HG03460 (cell line): ENCODE measurements at regions not wholly inside any gene's neighbourhood (a gene's known extent, or its start where the extent isn't known, plus 50 kb on each side); places are given as distances from the start of the nearest gene placed in this dataset.
A peak's percentile ranks its signal among the peaks of the same experiment; 100 is the strongest.

Source experiments
- ATAC-seq: cut with Tn5 transposase; IDR thresholded peaks from one replicate; pipeline ENCODE4 v1.9.1; 2021; ENCODE audit not compliant: unreplicated experiment

- ATAC-seq: no peak
These were observed 224.2 kb downstream of the BCL11A start for GRCh38 chr2:60329225-60329624.

- no peak for ATAC-seq
These were observed 228.9 kb downstream of the BCL11A start for GRCh38 chr2:60324536-60324935.

DNA sequence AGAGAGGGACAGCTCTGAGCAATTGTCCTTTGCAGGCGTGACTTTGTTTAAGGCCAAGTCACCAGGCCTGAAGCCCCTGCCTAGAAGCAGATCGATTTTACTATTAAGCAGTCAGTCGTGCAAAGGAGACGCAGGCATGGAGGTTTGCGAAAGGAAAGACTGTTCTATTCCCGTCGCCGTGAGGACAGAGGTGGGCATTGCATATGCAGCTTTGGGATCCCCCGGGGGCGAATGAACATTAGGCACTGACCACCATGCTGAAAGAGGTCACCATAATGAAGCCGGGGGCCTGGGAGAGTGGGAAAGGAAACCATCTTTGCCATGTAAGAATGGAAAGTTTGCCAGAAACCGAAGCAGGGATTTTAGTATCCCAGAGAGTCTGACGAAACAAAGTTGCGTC, 231.6 kb downstream of the BCL11A start:
- ATAC-seq: no peak

DNA sequence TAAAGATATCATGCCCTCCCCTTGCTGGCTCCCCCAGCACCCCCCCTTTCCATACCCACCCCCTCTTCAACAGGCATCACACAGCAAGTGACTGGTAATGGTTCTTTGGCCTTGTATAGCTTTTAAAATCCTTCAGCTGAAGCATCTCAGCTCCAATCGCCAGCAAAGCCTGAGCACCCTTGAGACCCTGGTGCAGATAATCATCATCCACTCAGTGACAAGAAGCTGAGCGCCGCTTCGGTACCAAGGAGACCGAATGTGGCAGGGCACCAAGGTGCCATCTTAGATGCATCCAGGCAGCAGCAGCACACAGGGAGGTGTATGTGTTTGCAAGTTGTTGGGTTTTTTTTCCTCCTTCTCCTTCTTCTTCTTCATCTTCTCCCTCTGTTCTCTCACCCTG, 232.7 kb downstream of the BCL11A start:
- no peak for ATAC-seq

DNA sequence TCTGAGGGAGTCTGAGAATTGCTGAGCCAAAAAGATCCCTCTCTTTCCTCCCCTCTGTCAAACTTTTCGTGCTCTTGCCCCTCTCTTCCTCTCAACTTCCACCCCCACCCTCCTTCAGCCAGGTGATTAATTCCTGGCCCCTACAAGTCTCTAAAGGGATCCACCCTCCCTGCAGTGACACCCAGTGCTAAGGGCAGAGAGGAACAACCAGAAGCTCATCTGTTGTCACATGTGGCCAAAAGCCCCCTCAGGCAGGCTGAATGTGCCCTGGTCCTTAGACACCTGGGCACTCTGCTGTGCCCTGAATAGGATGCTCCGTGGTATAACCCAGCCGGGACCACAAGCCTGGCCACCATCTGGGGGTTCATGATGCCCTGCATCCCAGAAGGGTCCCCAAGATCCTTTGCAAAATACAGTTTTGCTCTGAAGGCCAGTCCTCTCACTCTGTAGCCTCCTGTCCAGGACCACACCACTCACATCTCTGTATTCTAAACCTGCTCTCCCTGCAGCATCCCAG, 234.4 kb downstream of the BCL11A start:
- no peak for ATAC-seq

- no peak for ATAC-seq
These were observed 234.9 kb downstream of the BCL11A start for GRCh38 chr2:60318544-60318943.

DNA sequence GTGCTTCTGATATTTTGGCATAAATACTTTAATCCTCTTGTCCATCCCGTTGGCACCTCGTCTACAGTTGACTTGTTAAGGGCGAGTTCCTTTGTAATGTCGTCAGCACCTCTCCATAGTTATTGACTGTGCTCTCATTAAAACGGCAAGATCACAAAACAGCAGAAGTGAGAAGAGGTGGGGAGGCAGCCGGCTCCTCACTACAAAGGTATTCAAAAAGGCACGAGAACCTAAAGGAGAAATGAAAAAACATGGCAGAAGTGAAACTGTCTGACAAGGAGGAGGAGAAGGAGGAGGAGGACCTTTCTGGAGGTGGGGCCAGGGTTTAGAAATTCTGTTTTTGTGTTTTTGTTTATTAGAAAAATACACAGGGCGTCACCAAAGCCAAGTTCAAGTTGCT, 235.6 kb downstream of the BCL11A start:
- peak; percentile 86 for ATAC-seq

- ATAC-seq: no peak
These were observed 236.4 kb downstream of the BCL11A start for GRCh38 chr2:60317034-60317386.

DNA sequence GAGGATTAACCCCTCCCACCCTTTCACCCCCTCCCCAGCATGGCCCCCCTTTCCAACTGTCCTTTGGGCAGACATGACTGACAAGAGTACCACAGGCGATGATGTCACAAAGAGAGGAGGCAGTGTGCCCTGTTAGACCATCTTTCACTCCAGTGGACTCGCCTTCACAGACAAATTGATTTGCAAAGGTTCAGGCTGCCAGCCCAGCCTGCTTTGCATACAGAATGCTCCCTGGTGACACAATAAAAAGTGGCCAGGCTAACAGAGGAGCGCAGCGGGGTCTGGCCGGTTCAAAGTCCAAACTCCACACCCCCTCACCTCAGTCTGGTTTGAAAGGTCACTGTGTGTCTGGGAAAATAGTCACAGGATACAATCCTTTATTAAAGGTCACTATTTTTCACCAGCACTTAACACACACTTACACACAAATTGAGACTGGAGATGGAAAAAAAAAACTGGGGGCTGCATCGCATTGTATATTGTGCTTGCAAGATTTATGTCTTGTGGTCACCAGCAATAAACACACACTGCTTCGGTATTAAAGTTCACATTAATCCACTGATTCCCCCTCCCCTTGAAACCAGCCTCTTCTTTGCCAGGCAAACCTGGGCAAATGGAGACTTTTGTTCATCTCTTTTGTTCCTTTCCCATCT, 236.9 kb downstream of the BCL11A start:
- ATAC-seq: no peak

- ATAC-seq: no peak
These were observed 239.8 kb downstream of the BCL11A start for GRCh38 chr2:60313470-60314172.

- peak; percentile 76 for ATAC-seq
These were observed 240.8 kb downstream of the BCL11A start for GRCh38 chr2:60312618-60313017.

DNA sequence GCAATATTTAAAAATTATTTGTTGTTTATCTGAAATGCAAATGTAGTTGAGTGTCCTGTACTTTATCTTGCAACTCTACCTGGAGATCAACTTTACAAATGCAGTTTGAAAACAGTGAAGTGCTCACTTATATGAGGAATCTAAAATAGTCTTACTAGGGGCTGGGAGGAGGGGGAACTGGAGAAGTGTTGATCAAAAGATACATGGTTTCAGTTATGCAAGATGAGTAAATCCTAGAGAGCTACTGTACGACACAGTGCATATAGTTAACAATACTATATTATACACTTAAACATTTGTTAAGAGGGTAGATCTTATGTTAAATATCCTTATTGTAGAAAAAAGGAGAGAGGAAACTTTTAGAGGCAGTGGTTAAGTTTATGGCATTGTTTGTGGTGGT, 241.9 kb downstream of the BCL11A start:
- ATAC-seq: peak; percentile 50

DNA sequence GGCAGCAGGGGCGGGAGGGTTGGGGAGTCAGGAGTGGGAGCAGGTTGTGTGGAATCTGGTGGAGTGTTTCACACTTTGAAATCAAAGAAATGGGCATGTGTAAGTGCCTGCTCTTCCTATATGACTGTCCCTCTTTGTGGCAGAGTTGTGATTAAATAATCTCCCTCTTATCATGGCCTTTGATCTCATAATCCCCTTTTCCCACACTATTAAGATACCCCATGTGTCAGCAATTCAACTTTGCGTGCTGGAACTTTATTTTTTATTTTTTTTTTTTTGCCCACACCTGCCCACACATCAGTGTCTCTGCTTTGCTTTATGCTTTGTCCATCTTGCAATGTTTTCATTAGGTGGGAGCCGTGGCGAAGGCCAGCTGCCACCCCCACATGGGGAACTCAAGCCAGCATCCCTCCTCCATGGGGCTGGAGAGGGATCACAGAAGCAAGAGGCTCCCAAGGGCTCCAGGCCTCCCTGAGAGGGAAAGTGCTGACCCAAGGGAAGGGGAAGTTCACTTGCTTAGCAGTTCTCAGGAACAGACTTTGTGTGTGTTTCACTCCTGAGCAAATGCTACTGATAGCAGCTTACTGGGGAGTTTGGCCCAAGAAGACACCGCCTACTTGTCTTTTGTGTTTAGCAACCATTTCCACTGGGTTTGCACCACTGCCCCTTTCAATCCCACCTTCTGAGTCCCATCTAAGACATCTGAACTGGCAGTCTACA, 243.4 kb downstream of the BCL11A start:
- ATAC-seq: no peak

DNA sequence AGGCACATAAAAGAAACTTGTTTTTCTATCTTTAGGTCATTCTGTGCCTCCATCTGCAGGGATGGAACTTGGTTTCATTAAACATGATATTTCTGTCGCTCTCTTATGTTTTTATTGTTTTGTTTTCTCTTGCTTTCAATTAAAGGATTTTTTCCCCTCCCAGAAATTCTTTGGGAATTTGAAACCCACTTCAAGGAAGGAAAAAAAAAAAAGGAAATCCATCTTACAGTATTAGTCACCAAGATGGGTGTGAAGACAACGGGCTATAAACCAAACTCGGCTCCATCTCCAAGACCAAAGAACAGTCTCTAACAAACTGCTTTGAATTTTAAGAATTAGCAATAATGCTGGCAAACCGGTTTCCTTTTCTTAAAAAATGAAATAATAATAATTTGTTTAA, 244.1 kb downstream of the BCL11A start:
- ATAC-seq: no peak

GRCh38 chr2:60306267-60306861, 247.1 kb downstream of the BCL11A start:
- ATAC-seq: no peak

DNA sequence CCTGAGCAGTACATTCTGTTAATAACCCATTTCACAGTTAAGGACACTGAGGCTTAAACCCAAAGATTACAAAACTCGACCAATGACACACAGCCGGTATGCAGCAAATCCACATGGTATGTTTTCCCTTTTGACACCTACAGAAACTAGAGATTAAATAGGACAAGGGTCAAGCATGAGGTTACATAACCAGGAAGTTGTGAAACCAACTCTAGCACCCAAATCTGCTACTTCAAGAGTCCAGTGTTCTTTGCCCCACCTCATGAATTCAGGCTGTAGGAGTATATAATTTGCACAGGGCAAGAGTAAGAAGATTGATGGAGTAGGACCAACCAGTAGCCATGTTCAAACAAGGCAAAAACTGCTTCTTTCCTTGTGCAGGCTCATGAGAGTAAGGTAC, 249.8 kb downstream of the BCL11A start:
- no peak for ATAC-seq

- no peak for ATAC-seq
These were observed 250.9 kb downstream of the BCL11A start for GRCh38 chr2:60302377-60303126.

GRCh38 chr2:60301726-60302125, 251.7 kb downstream of the BCL11A start:
- no peak for ATAC-seq

GRCh38 chr2:60299179-60299578, 254.3 kb downstream of the BCL11A start:
- ATAC-seq: no peak

DNA sequence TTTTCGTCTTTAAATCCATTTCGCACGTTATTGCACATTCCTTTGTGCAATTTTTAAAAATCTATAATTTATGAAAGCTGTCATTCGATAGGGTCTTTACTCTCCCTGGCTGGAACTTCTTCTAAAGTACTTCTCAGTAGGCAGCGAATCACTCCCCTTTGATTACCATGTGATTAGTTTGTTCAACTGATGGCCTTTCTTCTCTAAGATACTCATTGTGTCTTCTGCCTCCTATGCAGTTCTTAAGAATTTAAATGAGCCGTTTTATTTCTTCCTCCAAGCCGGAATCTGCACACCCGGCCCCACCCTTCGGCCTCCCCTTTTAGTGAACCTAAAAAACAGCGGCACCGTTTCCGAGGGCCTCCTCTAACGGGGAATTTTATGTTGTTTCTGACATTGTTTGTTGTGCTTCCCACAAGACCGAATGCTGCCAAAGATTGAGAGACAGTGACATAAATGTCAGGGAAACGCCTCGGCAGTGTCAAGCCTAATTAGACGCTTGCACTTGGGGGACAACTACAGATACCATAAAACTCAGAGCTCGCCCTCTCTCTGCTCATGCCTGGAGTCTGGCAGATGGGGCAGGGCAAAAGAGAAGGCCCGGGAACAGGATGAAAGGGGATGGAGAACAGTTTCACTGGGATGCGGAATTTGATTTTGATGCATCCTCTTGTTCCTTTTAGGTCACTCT, 255.3 kb downstream of the BCL11A start:
- ATAC-seq: no peak
